Smooth muscle cell (in vitro differentiated cells): ENCODE measurements at regions not wholly inside any gene's neighbourhood (a gene's known extent, or its start where the extent isn't known, plus 50 kb on each side); places are given as distances from the start of the nearest gene placed in this dataset.

Source experiments
- DNase-seq: peaks from one replicate; lab custom pipeline; 2025; ENCODE audit not compliant: unreplicated experiment; lab: John Stamatoyannopoulos, UW
- H2AFZ ChIP-seq: fragments of 200-600 bp; sonication (generic); 2 replicates; pipeline ENCODE4 v1.6.0; 2016; ENCODE audit warnings: antibody characterized with exemption, low read depth, mild to moderate bottlenecking
- H3F3A ChIP-seq: fragments of 200-600 bp; sonication (generic); 2 replicates; pipeline ENCODE4 v1.6.0; 2017; ENCODE audit warnings: antibody characterized with exemption, low read depth
- H3K27ac ChIP-seq: fragments of 200-600 bp; sonication (generic); 2 replicates; pipeline ENCODE4 v1.5.1; 2016; ENCODE audit warnings: low read depth, mild to moderate bottlenecking
- H3K27me3 ChIP-seq: fragments of 200-600 bp; sonication (generic); 2 replicates; pipeline ENCODE4 v1.6.1; 2016; ENCODE audit warnings: low read depth, mild to moderate bottlenecking
- H3K36me3 ChIP-seq: fragments of 200-600 bp; sonication (generic); 2 replicates; pipeline ENCODE4 v1.5.1; 2016; ENCODE audit warnings: low read depth
- H3K4me1 ChIP-seq: fragments of 200-600 bp; sonication (generic); 2 replicates; pipeline ENCODE4 v1.5.1; 2016; ENCODE audit warnings: low read depth
- H3K4me2 ChIP-seq: fragments of 200-600 bp; sonication (generic); 2 replicates; pipeline ENCODE4 v1.6.0; 2016; ENCODE audit warnings: mild to moderate bottlenecking
- H3K4me3 ChIP-seq: fragments of 200-600 bp; sonication (generic); 2 replicates; pipeline ENCODE4 v1.5.1; 2016; ENCODE audit warnings: mild to moderate bottlenecking
- H3K79me2 ChIP-seq: fragments of 200-600 bp; sonication (generic); 2 replicates; pipeline ENCODE4 v1.6.0; 2016; ENCODE audit warnings: low read depth, mild to moderate bottlenecking
- H3K9ac ChIP-seq: fragments of 200-600 bp; sonication (generic); 2 replicates; pipeline ENCODE4 v1.6.0; 2016; ENCODE audit warnings: low read depth
- H3K9me3 ChIP-seq: fragments of 200-600 bp; sonication (generic); replicated peaks from 2 replicates; pipeline ENCODE4 v1.5.1; 2016; ENCODE audit warnings: low read depth
- H4K20me1 ChIP-seq: fragments of 200-600 bp; sonication (generic); 2 replicates; pipeline ENCODE4 v1.6.0; 2016; ENCODE audit warnings: low read depth
- CTCF ChIP-seq: fragments of 200-600 bp; sonication (generic); IDR thresholded peaks from 2 replicates; pipeline ENCODE4 v1.5.1; 2017; ENCODE audit warnings: borderline replicate concordance, mild to moderate bottlenecking, antibody characterized with exemption; ENCODE audit not compliant: insufficient read depth, poor library complexity, severe bottlenecking
- WGBS: methylation state at CpG from one replicate; pipeline ENCODE4 v1.1.7; 2016; ENCODE audit warnings: low lambda C conversion rate; 5-methylcytosine and 5-hydroxymethylcytosine counted together

- H3K4me2 ChIP-seq, result no peak overlapping the region
- H3K36me3 ChIP-seq, result no peaks in the 10 kb centered on the region
- H3K9ac ChIP-seq, result no peak overlapping the region
- 86% methylated on average over 7 of the region's 7 CpGs for WGBS
- no peaks in the 10 kb centered on the region for H3K9me3 ChIP-seq
- no peak for TF ChIP-seq CTCF
- no peak overlapping the region for H2AFZ ChIP-seq
- H3K79me2 ChIP-seq, result no peaks in the 10 kb centered on the region
- DNase-seq, result no peak
- no peaks in the 10 kb centered on the region for H3K27me3 ChIP-seq
- H3K4me1 ChIP-seq, result no peaks in the 10 kb centered on the region
- H4K20me1 ChIP-seq, result no peaks in the 10 kb centered on the region
- no peaks in the 10 kb centered on the region for H3F3A ChIP-seq
- no peak overlapping the region for H3K27ac ChIP-seq
- no peak overlapping the region for H3K4me3 ChIP-seq
Observed at GRCh38 chr20:60478533-60478932, 520.3 kb downstream of the CDH26 start.

- Histone ChIP-seq H3K9me3 (no peaks in the 10 kb centered on the region), H3K4me3 (no peak overlapping the region), H3K36me3 (no peaks in the 10 kb centered on the region), H3K79me2 (no peaks in the 10 kb centered on the region), H2AFZ (no peak overlapping the region), H3K27ac (no peak overlapping the region), H3K9ac (no peak overlapping the region), H3K4me1 (no peaks in the 10 kb centered on the region), H3K4me2 (no peak overlapping the region), H3F3A (no peaks in the 10 kb centered on the region), H4K20me1 (no peaks in the 10 kb centered on the region), H3K27me3 (no peaks in the 10 kb centered on the region)
- DNase-seq, result no peak
- 88% methylated on average over 25 of the region's 25 CpGs for WGBS
- no peak for TF ChIP-seq CTCF
Observed at GRCh38 chr20:60480950-60481742, 522.9 kb downstream of the CDH26 start.

DNA sequence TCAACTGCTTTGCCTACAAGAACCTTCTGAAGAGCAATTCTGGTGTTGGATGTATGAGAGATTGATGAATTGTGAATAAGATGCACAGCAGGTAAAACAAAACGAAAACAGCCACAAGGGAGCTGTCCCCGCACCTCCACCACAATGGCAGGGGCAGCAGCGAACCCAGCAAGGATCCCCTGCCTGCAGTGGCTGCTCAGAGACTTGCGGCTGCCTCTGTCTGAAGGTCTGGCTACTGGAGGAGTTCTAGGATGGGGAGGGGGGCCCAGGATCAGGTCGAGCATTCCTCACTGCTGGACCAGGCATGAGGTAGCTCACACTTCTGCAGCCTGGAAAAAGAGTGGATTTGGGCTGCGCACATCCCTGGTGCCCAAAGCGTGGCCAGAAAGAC, 523.5 kb downstream of the CDH26 start:
- DNase-seq, result no peak
- Histone ChIP-seq H3K27ac (no peak overlapping the region), H3K4me1 (no peaks in the 10 kb centered on the region), H3K9me3 (no peaks in the 10 kb centered on the region), H3K79me2 (no peaks in the 10 kb centered on the region), H3K27me3 (no peaks in the 10 kb centered on the region), H3F3A (no peaks in the 10 kb centered on the region), H3K36me3 (no peaks in the 10 kb centered on the region), H3K4me3 (no peak overlapping the region), H3K9ac (no peak overlapping the region), H3K4me2 (no peak overlapping the region), H4K20me1 (no peaks in the 10 kb centered on the region), H2AFZ (no peak overlapping the region)
- WGBS, result 75% methylated on average over 7 of the region's 7 CpGs
- no peak for TF ChIP-seq CTCF
